ENCODE measurements at regions not wholly inside any gene's neighbourhood (a gene's known extent, or its start where the extent isn't known, plus 50 kb on each side); places are given as distances from the start of the nearest gene placed in this dataset.

GRCh38 chr6:127058027-127058426 lies 60.4 kb upstream of the RSPO3 start:
- no peak for TF ChIP-seq CTCF (IDR thresholded peaks at IDR 0.05)
- TF ChIP-seq ZFX (IDR thresholded peaks at IDR 0.05; ENCODE audit: borderline replicate concordance), result no peak
